Rectal smooth muscle tissue (tissue), 1 donor: ENCODE measurements at regions not wholly inside any gene's neighbourhood (a gene's known extent, or its start where the extent isn't known, plus 50 kb on each side); places are given as distances from the start of the nearest gene placed in this dataset.

ENCODE experiments used
- H3K27ac ChIP-seq: one replicate; pipeline ENCODE4 v1.7.0; 2013; ENCODE audit warnings: low read depth, low read length, inconsistent platforms
- H3K27me3 ChIP-seq: one replicate; pipeline ENCODE4 v1.7.0; 2013; ENCODE audit warnings: low read length; ENCODE audit not compliant: control insufficient read depth, insufficient read depth
- H3K36me3 ChIP-seq: one replicate; pipeline ENCODE4 v1.7.0; 2013; ENCODE audit warnings: low read length; ENCODE audit not compliant: control insufficient read depth, insufficient read depth
- H3K4me1 ChIP-seq: one replicate; pipeline ENCODE4 v1.7.0; 2013; ENCODE audit warnings: low read length; ENCODE audit not compliant: control insufficient read depth, insufficient read depth
- H3K4me3 ChIP-seq: one replicate; pipeline ENCODE4 v1.7.0; 2013; ENCODE audit warnings: low read length
- H3K9ac ChIP-seq: one replicate; pipeline ENCODE4 v1.7.0; 2013; ENCODE audit warnings: low read length

DNA sequence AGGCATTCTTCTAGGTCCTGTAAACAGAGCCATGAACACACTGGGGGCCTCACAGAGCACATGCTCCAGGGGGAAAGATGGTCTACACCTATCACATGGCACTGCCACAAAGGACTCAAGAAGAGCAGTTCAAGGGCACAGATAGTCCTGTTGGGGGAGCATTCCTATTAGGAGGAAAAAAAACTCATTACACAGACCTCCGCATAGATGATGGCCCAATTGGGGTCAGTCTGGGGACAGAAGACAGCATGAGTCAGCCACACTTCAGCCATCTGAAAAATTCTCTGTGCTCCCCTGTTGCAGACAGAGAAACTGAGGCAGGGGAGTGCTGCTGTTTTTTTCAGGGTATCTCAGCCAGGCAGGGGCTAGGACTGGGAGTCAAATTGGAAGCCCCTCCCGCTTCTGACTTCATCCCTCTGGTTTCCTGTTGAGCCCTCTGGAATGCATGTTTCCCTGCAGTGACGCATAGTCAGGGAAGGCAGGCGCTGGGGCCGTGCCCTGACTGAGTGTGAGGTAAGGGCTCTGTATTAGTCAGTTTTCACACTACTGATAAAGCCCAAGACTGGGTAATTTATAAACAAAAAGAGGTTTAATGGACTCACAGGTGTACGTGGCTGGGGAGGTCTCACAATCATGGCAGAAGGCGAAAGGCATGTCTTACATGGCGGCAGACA, 67.9 kb downstream of the RHOB start:
- no peak overlapping the region for H3K4me3 ChIP-seq
- H3K27ac ChIP-seq, result no peak overlapping the region
- peaks cover 2% of the 10 kb centered on the region for H3K4me1 ChIP-seq
- no peaks in the 10 kb centered on the region for H3K27me3 ChIP-seq
- no peak overlapping the region for H3K9ac ChIP-seq
- H3K36me3 ChIP-seq, result no peaks in the 10 kb centered on the region

DNA sequence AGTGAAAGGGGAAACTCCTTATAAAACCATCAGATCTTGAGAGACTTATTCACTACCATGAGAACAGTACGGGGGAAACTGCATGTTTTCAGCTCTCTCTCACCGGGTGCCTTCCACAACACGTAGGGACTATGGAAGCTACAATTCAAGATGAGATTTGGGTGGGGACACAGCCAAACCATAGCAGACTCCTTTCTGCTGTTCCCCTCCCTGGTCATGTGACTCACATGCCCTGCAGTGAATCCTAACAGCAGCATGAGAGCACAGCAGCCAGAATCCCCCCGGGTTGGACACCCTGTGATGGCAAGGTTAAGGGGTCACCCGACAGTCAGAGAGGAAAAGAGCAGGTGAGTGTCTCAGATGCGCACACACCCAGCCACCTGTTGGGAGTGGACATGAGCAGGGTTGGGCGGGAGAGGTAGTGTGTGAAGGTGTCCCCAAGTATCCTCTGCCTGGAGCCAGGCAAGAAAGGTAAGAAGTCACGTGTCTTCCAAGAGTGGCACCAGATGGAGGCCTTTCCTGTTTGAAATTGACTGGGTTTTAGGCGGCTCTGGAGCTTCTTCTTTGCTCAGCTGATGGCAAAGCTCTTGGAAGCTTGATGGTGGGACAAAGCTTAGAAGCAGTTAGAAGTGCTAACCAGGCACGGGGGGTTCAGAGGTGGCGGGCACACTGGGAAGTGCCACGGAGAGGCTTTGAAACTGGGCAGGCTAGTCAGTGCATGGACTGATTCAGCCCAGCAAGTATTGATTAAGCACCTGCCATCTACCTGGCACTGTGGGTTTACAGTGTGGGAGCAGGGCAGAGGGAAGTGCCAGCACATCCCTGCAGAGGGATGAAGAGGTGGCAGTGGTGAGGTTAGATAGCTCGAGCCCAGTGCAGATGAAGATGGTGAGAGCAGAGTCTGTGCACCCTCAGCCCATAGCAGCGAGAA, 68.7 kb downstream of the RHOB start:
- no peaks in the 10 kb centered on the region for H3K36me3 ChIP-seq
- peaks cover 2% of the 10 kb centered on the region for H3K4me1 ChIP-seq
- H3K27me3 ChIP-seq, result no peaks in the 10 kb centered on the region
- H3K4me3 ChIP-seq, result no peak overlapping the region
- H3K27ac ChIP-seq, result no peak overlapping the region
- no peak overlapping the region for H3K9ac ChIP-seq

GRCh38 chr2:20516291-20516645, 69.4 kb downstream of the RHOB start:
- no peaks in the 10 kb centered on the region for H3K27me3 ChIP-seq
- no peak overlapping the region for H3K9ac ChIP-seq
- H3K27ac ChIP-seq, result peak overlapping the region; percentile 60
- no peak overlapping the region for H3K4me3 ChIP-seq
- H3K36me3 ChIP-seq, result no peaks in the 10 kb centered on the region
- H3K4me1 ChIP-seq, result peaks cover 2% of the 10 kb centered on the region

DNA sequence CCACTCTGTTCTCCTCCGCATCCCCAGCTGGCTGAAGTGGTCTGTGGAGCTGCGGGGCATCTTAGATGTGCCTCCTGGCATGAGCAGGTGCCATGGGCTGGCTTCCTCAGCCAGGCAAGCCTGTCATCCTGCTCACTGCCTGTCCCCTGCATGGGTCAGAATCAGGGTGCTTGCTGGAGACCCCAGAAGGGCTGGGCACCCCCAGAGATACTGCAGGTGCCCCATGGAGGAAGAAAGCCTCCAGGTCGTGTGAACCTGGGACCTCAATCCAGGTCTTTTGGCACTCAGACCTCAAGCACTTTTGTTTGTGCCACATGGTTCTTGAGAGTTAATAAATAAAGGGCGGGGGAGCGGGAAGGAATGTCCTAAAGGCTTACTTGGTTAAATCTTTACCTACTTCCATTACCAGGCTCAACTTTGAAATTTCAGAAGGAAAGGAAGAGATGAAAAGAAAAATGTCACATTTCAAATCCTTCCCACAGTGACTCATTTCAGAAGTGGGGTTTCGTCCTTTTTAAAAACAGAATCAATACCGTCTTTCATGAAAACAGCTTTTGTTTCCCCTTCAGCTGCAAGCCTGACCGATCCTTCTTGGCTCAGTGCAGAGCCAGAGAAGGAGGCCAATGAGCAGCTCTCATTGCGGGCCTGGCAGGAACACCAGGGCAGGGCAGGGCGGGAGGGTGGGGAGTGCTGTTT, 69.9 kb downstream of the RHOB start:
- peaks cover 2% of the 10 kb centered on the region for H3K4me1 ChIP-seq
- H3K9ac ChIP-seq, result no peak overlapping the region
- no peak overlapping the region for H3K4me3 ChIP-seq
- no peaks in the 10 kb centered on the region for H3K27me3 ChIP-seq
- H3K36me3 ChIP-seq, result no peaks in the 10 kb centered on the region
- H3K27ac ChIP-seq, result peak overlapping the region; percentile 60

- no peak overlapping the region for H3K27ac ChIP-seq
- no peak overlapping the region for H3K4me3 ChIP-seq
- H3K36me3 ChIP-seq, result no peaks in the 10 kb centered on the region
Observed at GRCh38 chr2:20519309-20519708, 72.4 kb downstream of the RHOB start.

DNA sequence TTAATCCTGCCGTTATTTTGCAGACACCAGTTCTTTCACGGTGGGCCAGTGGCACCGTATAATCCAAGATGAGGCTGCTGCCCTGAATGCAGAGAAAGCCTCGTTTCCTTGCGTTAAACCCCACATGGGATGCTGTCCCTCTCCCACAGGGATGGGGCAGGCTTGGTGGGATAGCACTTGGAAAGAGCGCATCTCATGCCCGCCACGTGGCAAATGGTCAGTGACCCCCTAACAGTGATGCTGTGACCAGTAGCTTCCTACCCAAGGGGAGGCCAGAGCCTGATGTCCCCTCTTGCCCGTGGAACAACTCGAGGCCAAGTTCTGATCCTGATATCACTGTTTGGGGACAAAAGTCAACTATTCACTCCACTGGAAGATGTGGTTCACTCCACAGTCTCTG, 73.3 kb downstream of the RHOB start:
- Histone ChIP-seq H3K9ac (no peak overlapping the region), H3K4me1 (peaks cover 2% of the 10 kb centered on the region), H3K27me3 (no peaks in the 10 kb centered on the region), H3K36me3 (no peaks in the 10 kb centered on the region), H3K27ac (no peak overlapping the region), H3K4me3 (no peak overlapping the region)

More at GRCh38 chr2:20519309-20519708, 72.4 kb downstream of the RHOB start:
- H3K27me3 ChIP-seq, result no peaks in the 10 kb centered on the region
- H3K9ac ChIP-seq, result no peak overlapping the region
- H3K4me1 ChIP-seq, result peaks cover 2% of the 10 kb centered on the region

GRCh38 chr2:20521193-20521592, 74.3 kb downstream of the RHOB start:
- H3K27me3 ChIP-seq, result no peaks in the 10 kb centered on the region
- H3K36me3 ChIP-seq, result no peaks in the 10 kb centered on the region
- H3K9ac ChIP-seq, result no peak overlapping the region
- no peak overlapping the region for H3K4me3 ChIP-seq
- H3K4me1 ChIP-seq, result peaks cover 2% of the 10 kb centered on the region
- no peak overlapping the region for H3K27ac ChIP-seq

GRCh38 chr2:20521682-20522189, 74.9 kb downstream of the RHOB start:
- no peak overlapping the region for H3K27ac ChIP-seq

GRCh38 chr2:20523073-20523798, 76.4 kb downstream of the RHOB start:
- H3K36me3 ChIP-seq, result no peaks in the 10 kb centered on the region
- H3K9ac ChIP-seq, result no peak overlapping the region
- no peak overlapping the region for H3K27ac ChIP-seq
- no peaks in the 10 kb centered on the region for H3K27me3 ChIP-seq
- no peak overlapping the region for H3K4me3 ChIP-seq
- peaks cover 4% of the 10 kb centered on the region for H3K4me1 ChIP-seq

More at GRCh38 chr2:20521682-20522189, 74.9 kb downstream of the RHOB start:
- H3K4me3 ChIP-seq, result no peak overlapping the region
- H3K36me3 ChIP-seq, result no peaks in the 10 kb centered on the region
- no peak overlapping the region for H3K9ac ChIP-seq
- no peaks in the 10 kb centered on the region for H3K4me1 ChIP-seq
- no peaks in the 10 kb centered on the region for H3K27me3 ChIP-seq

- Histone ChIP-seq H3K27ac (no peak overlapping the region), H3K27me3 (no peaks in the 10 kb centered on the region), H3K9ac (no peak overlapping the region), H3K4me1 (peaks cover 4% of the 10 kb centered on the region), H3K4me3 (no peak overlapping the region), H3K36me3 (no peaks in the 10 kb centered on the region)
Observed at GRCh38 chr2:20523799-20524187, 76.9 kb downstream of the RHOB start.

DNA sequence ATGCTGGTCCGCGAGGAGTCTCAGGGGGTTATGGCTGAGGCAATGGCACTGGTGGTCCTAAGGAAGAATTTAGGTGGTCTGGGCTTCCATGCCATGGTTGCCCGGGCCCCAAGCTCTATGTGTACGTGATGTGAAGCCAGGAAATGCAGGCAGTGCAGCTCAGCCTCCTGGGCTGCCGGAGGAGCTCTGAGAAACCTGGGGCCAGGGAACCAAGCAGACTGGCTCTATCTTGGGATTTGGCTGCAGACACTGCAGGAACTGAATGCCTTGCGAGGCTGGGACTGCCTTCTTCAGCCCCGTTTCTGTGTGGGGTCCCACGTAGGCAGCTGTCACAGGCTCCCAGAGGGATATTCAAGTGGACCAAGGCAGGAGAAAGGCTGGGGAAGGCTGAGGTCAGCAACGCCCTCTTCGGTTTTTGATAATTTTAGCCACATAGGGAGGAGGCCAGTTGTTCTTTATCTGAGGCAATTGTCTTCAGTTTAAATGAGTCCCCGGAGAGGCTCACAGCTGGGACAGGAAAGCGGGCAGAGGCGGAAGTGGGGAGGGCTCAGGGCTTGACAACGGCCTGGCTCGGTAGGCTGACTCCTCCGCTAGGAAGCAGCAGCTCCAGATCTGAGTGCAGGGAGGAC, 77.7 kb downstream of the RHOB start:
- no peak overlapping the region for H3K27ac ChIP-seq
- H3K4me3 ChIP-seq, result no peak overlapping the region
- H3K36me3 ChIP-seq, result no peaks in the 10 kb centered on the region
- H3K9ac ChIP-seq, result no peak overlapping the region
- H3K27me3 ChIP-seq, result no peaks in the 10 kb centered on the region
- peaks cover 4% of the 10 kb centered on the region for H3K4me1 ChIP-seq
